ENCODE measurements at regions not wholly inside any gene's neighbourhood (a gene's known extent, or its start where the extent isn't known, plus 50 kb on each side); places are given as distances from the start of the nearest gene placed in this dataset.

DNA sequence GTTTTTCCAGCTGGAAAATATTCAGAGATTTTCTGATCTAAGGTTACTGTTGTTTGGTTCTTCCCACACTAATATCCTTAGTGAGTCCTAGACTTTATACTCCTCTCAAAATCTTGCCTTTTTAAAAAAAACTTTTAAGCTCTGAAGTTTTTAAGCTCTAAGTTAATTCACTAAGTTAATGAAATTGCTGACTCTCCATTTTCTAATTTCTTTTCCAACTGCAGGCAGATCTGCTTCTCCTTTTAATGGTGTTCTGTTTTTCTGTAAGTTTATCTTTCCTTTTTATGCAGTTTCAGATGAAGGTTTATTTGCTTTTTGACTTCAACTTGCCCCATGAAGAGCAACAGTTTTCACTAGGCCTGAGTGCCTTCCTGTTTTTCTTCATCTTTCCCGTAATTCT, 125.8 kb upstream of the ARHGAP42 start:
- ChIA-PET POLR2A (ENCODE audit: partially characterized antibody) (no interaction called here), CTCF (ENCODE audit: partially characterized antibody) (interaction anchor here (1.0 kb wide), 1 partner anchor 120 kb away, joined by 3 read pairs; no protein-coding TSS in a partner anchor)
- H3K9me3 ChIP-seq (ENCODE audit: insufficient read depth in 2 of 2, low read depth in 1 of 2, low read length in 1 of 2), result no peaks in the 10 kb centered on the region
- H2BK20ac ChIP-seq (ENCODE audit: low read length), result no peak overlapping the region
- FAIRE-seq, result no peak
- H4K20me1 ChIP-seq (replicated peaks in 1 of 2; ENCODE audit: control insufficient read depth in 1 of 2, insufficient read depth in 2 of 2, low read length in 2 of 2), result no peaks in the 10 kb centered on the region
- H3K18ac ChIP-seq (ENCODE audit: extremely low read depth, low read length), result no peak overlapping the region
- no peak overlapping the region for H4K5ac ChIP-seq (ENCODE audit: insufficient read length, low read depth, low read length)
- H3K23me2 ChIP-seq (ENCODE audit: low read depth, low read length), result no peaks in the 10 kb centered on the region
- no peak overlapping the region for H3K9ac ChIP-seq (replicated peaks in 1 of 4; ENCODE audit: extremely low read depth in 1 of 4, low read depth in 3 of 4, low read length in 3 of 4)
- H3K56ac ChIP-seq (replicated peaks; ENCODE audit: insufficient read length, low read depth, low read length), result no peak overlapping the region
- H2AFZ ChIP-seq (ENCODE audit: low read length), result no peak overlapping the region
- no peak overlapping the region for H3K23ac ChIP-seq (ENCODE audit: insufficient read length)
- 0% methylated on average over 1 of the region's 1 CpG; no CpG with 5 or more reads in 1 of the 2 experiments for WGBS, 2 experiments (ENCODE audit: extremely low coverage in 1 of 2, insufficient coverage in 1 of 2, insufficient read length in 1 of 2, insufficient replicate concordance in 2 of 2, low coverage in 1 of 2, low lambda C conversion rate in 2 of 2, missing lambda C conversion rate in 1 of 2)
- H3K4me2 ChIP-seq (ENCODE audit: insufficient read depth in 1 of 2, low read depth in 2 of 2, low read length in 2 of 2), result no peak overlapping the region
- no peak for DNase-seq (ENCODE audit: low read depth in 1 of 2, low spot score in 2 of 2)
- no peak overlapping the region for H3K14ac ChIP-seq (ENCODE audit: insufficient read length)
- H3K27me3 ChIP-seq (replicated peaks in 1 of 4; ENCODE audit: control insufficient read depth in 3 of 4, extremely low read depth in 1 of 4, insufficient read depth in 3 of 4, low read length in 3 of 4), result peaks cover 0 to 1% (median 0%) of the 10 kb centered on the region in 4 experiments; a peak in 1 of 7 replicates
- H2AK5ac ChIP-seq (ENCODE audit: low read depth, low read length), result no peak overlapping the region
- H3K4me3 ChIP-seq (ENCODE audit: extremely low read depth in 1 of 4, insufficient read depth in 2 of 4, low read depth in 3 of 4, low read length in 4 of 4), result no peak overlapping the region
- H3K79me2 ChIP-seq (ENCODE audit: control insufficient read depth in 1 of 2, insufficient read depth in 2 of 2, low read length in 2 of 2), result no peaks in the 10 kb centered on the region
- no peak overlapping the region for H2BK12ac ChIP-seq (ENCODE audit: low read depth, low read length)
- no peak overlapping the region for H4K8ac ChIP-seq (ENCODE audit: extremely low read depth, insufficient read depth, low read length)
- no peaks in the 10 kb centered on the region for H3K79me1 ChIP-seq (ENCODE audit: low read depth, low read length)
- H2BK5ac ChIP-seq (ENCODE audit: low read depth, low read length), result no peak overlapping the region
- no peaks in the 10 kb centered on the region for H3K36me3 ChIP-seq (ENCODE audit: control insufficient read depth in 2 of 4, insufficient read depth in 4 of 4, low read length in 3 of 4)
- H2BK120ac ChIP-seq (replicated peaks; ENCODE audit: low read depth, low read length), result no peak overlapping the region
- no peak overlapping the region for H2BK15ac ChIP-seq (ENCODE audit: low read length)
- H3K4ac ChIP-seq (replicated peaks; ENCODE audit: insufficient read length, low read depth, low read length), result no peak overlapping the region
- H3K4me1 ChIP-seq (replicated peaks in 1 of 4; ENCODE audit: control insufficient read depth in 3 of 4, insufficient read depth in 4 of 4, low read length in 3 of 4), result peaks cover 0 to 3% (median 0%) of the 10 kb centered on the region in 4 experiments; a peak in 1 of 7 replicates
- no peak overlapping the region for H3K27ac ChIP-seq (ENCODE audit: low read depth, low read length)
- TF ChIP-seq FOSL1 (IDR thresholded peaks at IDR 0.05; ENCODE audit: insufficient read depth, low read depth, low read length) (no peak), GABPA (IDR thresholded peaks at IDR 0.05; ENCODE audit: borderline replicate concordance, insufficient read depth, low read length) (no peak), MAFK (IDR thresholded peaks at IDR 0.05; ENCODE audit: low read depth, low read length) (peak; percentile 6; the same call in 1 of the 2 replicates)
- H4K91ac ChIP-seq (replicated peaks; ENCODE audit: insufficient read length, low read length), result no peak overlapping the region
